Naive B cell (primary cell): ENCODE measurements at regions not wholly inside any gene's neighbourhood (a gene's known extent, or its start where the extent isn't known, plus 50 kb on each side); places are given as distances from the start of the nearest gene placed in this dataset.

ENCODE experiments used
- ATAC-seq, 2 donors: fragments of 150-1000 bp; cut with Tn5 transposase; 2 replicates each; pipeline ENCODE4 v1.10.0; 2021; ENCODE audit warnings: low read depth in 2 of 2, mild to moderate bottlenecking in 2 of 2, moderate library complexity in 2 of 2
- DNase-seq: peaks from one replicate; pipeline ENCODE4 v3.0.0; 2022
- H3K27ac Mint-ChIP-seq, 6 donors: one replicate each; pipeline ENCODE4 v1.8.0; 2020 to 2022; ENCODE audit warnings: mild to moderate bottlenecking in 6 of 6, mixed read lengths in 6 of 6, moderate library complexity in 5 of 6, inconsistent platforms in 2 of 6
- H3K27me3 Mint-ChIP-seq, 3 donors: one replicate each; pipeline ENCODE4 v1.8.0; 2021 to 2022; ENCODE audit warnings: mixed read lengths in 3 of 3, mild to moderate bottlenecking in 1 of 3
- H3K36me3 Mint-ChIP-seq, 2 donors: one replicate each; pipeline ENCODE4 v1.8.0; 2020 to 2022; ENCODE audit warnings: mixed read lengths in 2 of 2, inconsistent platforms in 1 of 2, mild to moderate bottlenecking in 1 of 2
- H3K4me1 Mint-ChIP-seq, 3 donors: one replicate each; pipeline ENCODE4 v1.8.0; 2020 to 2022; ENCODE audit warnings: mixed read lengths in 3 of 3, inconsistent platforms in 1 of 3, mild to moderate bottlenecking in 1 of 3, moderate library complexity in 1 of 3
- H3K4me3 Mint-ChIP-seq, 8 donors: one replicate each; pipeline ENCODE4 v1.8.0; 2020 to 2022; ENCODE audit warnings: mild to moderate bottlenecking in 8 of 8, mixed read lengths in 8 of 8, moderate library complexity in 8 of 8, inconsistent platforms in 2 of 8
- H3K9me3 Mint-ChIP-seq, 7 donors: one replicate each; pipeline ENCODE4 v1.8.0; 2020 to 2022; ENCODE audit warnings: mixed read lengths in 7 of 7, mild to moderate bottlenecking in 5 of 7, inconsistent platforms in 2 of 7, moderate library complexity in 1 of 7

- Mint-ChIP-seq H3K27me3 (no peaks in the 10 kb centered on the region), H3K27ac (no peak overlapping the region), H3K4me1 (no peaks in the 10 kb centered on the region), H3K36me3 (no peaks in the 10 kb centered on the region), H3K4me3 (no peak overlapping the region), H3K9me3 (peaks cover 0 to 7% (median 3%) of the 10 kb centered on the region in 7 donors)
- DNase-seq (no peak), ATAC-seq (no peak)
These were observed 125.0 kb upstream of the JAG1 start for GRCh38 chr20:10798811-10799210.

GRCh38 chr20:10799735-10800134, 125.9 kb upstream of the JAG1 start:
- Mint-ChIP-seq H3K4me3 (no peak overlapping the region), H3K27me3 (no peaks in the 10 kb centered on the region), H3K4me1 (no peaks in the 10 kb centered on the region), H3K27ac (no peak overlapping the region), H3K36me3 (no peaks in the 10 kb centered on the region), H3K9me3 (peaks cover 0 to 10% (median 2%) of the 10 kb centered on the region in 7 donors)
- no peak for DNase-seq
- ATAC-seq = no peak

GRCh38 chr20:10800288-10800687, 126.5 kb upstream of the JAG1 start:
- Mint-ChIP-seq H3K36me3 (no peaks in the 10 kb centered on the region), H3K9me3 (peaks cover 0 to 10% (median 2%) of the 10 kb centered on the region in 7 donors), H3K27me3 (no peaks in the 10 kb centered on the region), H3K4me1 (no peaks in the 10 kb centered on the region), H3K27ac (no peak overlapping the region), H3K4me3 (no peak overlapping the region)
- DNase-seq (no peak), ATAC-seq (no peak)

GRCh38 chr20:10802236-10802635, 128.4 kb upstream of the JAG1 start:
- DNase-seq = no peak
- Mint-ChIP-seq H3K36me3 (no peaks in the 10 kb centered on the region), H3K4me1 (no peaks in the 10 kb centered on the region), H3K9me3 (peaks cover 0 to 10% (median 0%) of the 10 kb centered on the region in 7 donors), H3K27me3 (no peaks in the 10 kb centered on the region), H3K27ac (no peak overlapping the region), H3K4me3 (no peak overlapping the region)
- ATAC-seq = no peak

GRCh38 chr20:10805764-10806163, 132.0 kb upstream of the JAG1 start:
- no peaks in the 10 kb centered on the region for H3K27me3 Mint-ChIP-seq
- H3K4me3 Mint-ChIP-seq = peak overlapping the region in 1 of 8 donors; percentile 12
- peaks cover 0 to 18% (median 2%) of the 10 kb centered on the region in 7 donors for H3K9me3 Mint-ChIP-seq

GRCh38 chr20:10806539-10806938, 132.7 kb upstream of the JAG1 start:
- no peak for DNase-seq
- Mint-ChIP-seq H3K4me1 (no peaks in the 10 kb centered on the region), H3K9me3 (peaks cover 0 to 18% (median 2%) of the 10 kb centered on the region in 7 donors), H3K27me3 (no peaks in the 10 kb centered on the region), H3K27ac (peak overlapping the region in 1 of 6 donors; percentile 24), H3K4me3 (peak overlapping the region in 1 of 8 donors; percentile 4), H3K36me3 (no peaks in the 10 kb centered on the region)
- ATAC-seq = no peak

More at GRCh38 chr20:10805764-10806163, 132.0 kb upstream of the JAG1 start:
- DNase-seq (no peak), ATAC-seq (no peak)
- H3K36me3 Mint-ChIP-seq = no peaks in the 10 kb centered on the region
- no peaks in the 10 kb centered on the region for H3K4me1 Mint-ChIP-seq
- no peak overlapping the region for H3K27ac Mint-ChIP-seq

- H3K9me3 Mint-ChIP-seq = peaks cover 0 to 18% (median 2%) of the 10 kb centered on the region in 7 donors
- no peak for ATAC-seq
- no peak overlapping the region for H3K27ac Mint-ChIP-seq
- no peaks in the 10 kb centered on the region for H3K4me1 Mint-ChIP-seq
- H3K36me3 Mint-ChIP-seq = no peaks in the 10 kb centered on the region
- no peak overlapping the region for H3K4me3 Mint-ChIP-seq
- H3K27me3 Mint-ChIP-seq = no peaks in the 10 kb centered on the region
- DNase-seq = no peak
These were observed 133.2 kb upstream of the JAG1 start for GRCh38 chr20:10807013-10807412.

GRCh38 chr20:10812759-10813327, 139.0 kb upstream of the JAG1 start:
- peaks cover 0 to 6% (median 0%) of the 10 kb centered on the region in 3 donors for H3K27me3 Mint-ChIP-seq
- H3K9me3 Mint-ChIP-seq = peaks cover 0 to 15% (median 1%) of the 10 kb centered on the region in 7 donors
- no peak overlapping the region for H3K4me3 Mint-ChIP-seq
- no peak overlapping the region for H3K27ac Mint-ChIP-seq
- DNase-seq = no peak
- ATAC-seq = no peak
- H3K4me1 Mint-ChIP-seq = no peaks in the 10 kb centered on the region
- H3K36me3 Mint-ChIP-seq = no peaks in the 10 kb centered on the region

GRCh38 chr20:10823585-10823984, 149.8 kb upstream of the JAG1 start:
- DNase-seq (no peak), ATAC-seq (no peak)
- Mint-ChIP-seq H3K4me3 (no peak overlapping the region), H3K9me3 (peaks cover 0 to 12% (median 5%) of the 10 kb centered on the region in 7 donors), H3K36me3 (no peaks in the 10 kb centered on the region), H3K4me1 (no peaks in the 10 kb centered on the region), H3K27ac (no peak overlapping the region), H3K27me3 (no peaks in the 10 kb centered on the region)

GRCh38 chr20:10824750-10825500, 151.1 kb upstream of the JAG1 start:
- Mint-ChIP-seq H3K27ac (no peak overlapping the region), H3K36me3 (no peaks in the 10 kb centered on the region), H3K4me1 (no peaks in the 10 kb centered on the region), H3K9me3 (peaks cover 0 to 10% (median 5%) of the 10 kb centered on the region in 7 donors), H3K4me3 (no peak overlapping the region), H3K27me3 (no peaks in the 10 kb centered on the region)
- no peak for DNase-seq
- no peak for ATAC-seq

- Mint-ChIP-seq H3K9me3 (peaks cover 0 to 10% (median 5%) of the 10 kb centered on the region in 7 donors), H3K4me1 (no peaks in the 10 kb centered on the region), H3K27me3 (no peaks in the 10 kb centered on the region), H3K4me3 (no peak overlapping the region), H3K36me3 (no peaks in the 10 kb centered on the region), H3K27ac (no peak overlapping the region)
- DNase-seq (no peak), ATAC-seq (no peak)
These were observed 152.3 kb upstream of the JAG1 start for GRCh38 chr20:10826111-10826510.

GRCh38 chr20:10828180-10828579, 154.4 kb upstream of the JAG1 start:
- no peaks in the 10 kb centered on the region for H3K27me3 Mint-ChIP-seq
- no peaks in the 10 kb centered on the region for H3K4me1 Mint-ChIP-seq
- peaks cover 0 to 9% (median 0%) of the 10 kb centered on the region in 7 donors for H3K9me3 Mint-ChIP-seq
- H3K27ac Mint-ChIP-seq = no peak overlapping the region
- ATAC-seq (no peak), DNase-seq (no peak)
- no peaks in the 10 kb centered on the region for H3K36me3 Mint-ChIP-seq
- no peak overlapping the region for H3K4me3 Mint-ChIP-seq

GRCh38 chr20:10832141-10832540, 158.3 kb upstream of the JAG1 start:
- H3K27ac Mint-ChIP-seq = no peak overlapping the region
- peaks cover 0 to 9% (median 0%) of the 10 kb centered on the region in 7 donors for H3K9me3 Mint-ChIP-seq
- H3K27me3 Mint-ChIP-seq = peaks cover 0 to 12% (median 5%) of the 10 kb centered on the region in 3 donors
- H3K4me1 Mint-ChIP-seq = no peaks in the 10 kb centered on the region
- H3K4me3 Mint-ChIP-seq = no peak overlapping the region
- DNase-seq (no peak), ATAC-seq (no peak)
- no peaks in the 10 kb centered on the region for H3K36me3 Mint-ChIP-seq

- H3K36me3 Mint-ChIP-seq = peaks cover 0 to 13% of the 10 kb centered on the region in 2 donors
- H3K9me3 Mint-ChIP-seq = peaks cover 5 to 21% (median 14%) of the 10 kb centered on the region in 7 donors
- no peak overlapping the region for H3K27ac Mint-ChIP-seq
- peaks cover 0 to 12% (median 5%) of the 10 kb centered on the region in 3 donors for H3K27me3 Mint-ChIP-seq
- H3K4me3 Mint-ChIP-seq = no peak overlapping the region
- ATAC-seq (no peak), DNase-seq (no peak)
- no peaks in the 10 kb centered on the region for H3K4me1 Mint-ChIP-seq
These were observed 164.1 kb upstream of the JAG1 start for GRCh38 chr20:10837901-10838300.
